Ramos (cell line): ENCODE measurements at regions not wholly inside any gene's neighbourhood (a gene's known extent, or its start where the extent isn't known, plus 50 kb on each side); places are given as distances from the start of the nearest gene placed in this dataset.

ENCODE experiments used
- in situ Hi-C: fragments of 300-500 bp; cut with MboI; formaldehyde crosslinking; loops from one replicate; pipeline ENCODE4 v1.14.3; 2022; ENCODE audit warnings: low sequenced_read_pairs; ENCODE audit not compliant: unreplicated experiment

DNA sequence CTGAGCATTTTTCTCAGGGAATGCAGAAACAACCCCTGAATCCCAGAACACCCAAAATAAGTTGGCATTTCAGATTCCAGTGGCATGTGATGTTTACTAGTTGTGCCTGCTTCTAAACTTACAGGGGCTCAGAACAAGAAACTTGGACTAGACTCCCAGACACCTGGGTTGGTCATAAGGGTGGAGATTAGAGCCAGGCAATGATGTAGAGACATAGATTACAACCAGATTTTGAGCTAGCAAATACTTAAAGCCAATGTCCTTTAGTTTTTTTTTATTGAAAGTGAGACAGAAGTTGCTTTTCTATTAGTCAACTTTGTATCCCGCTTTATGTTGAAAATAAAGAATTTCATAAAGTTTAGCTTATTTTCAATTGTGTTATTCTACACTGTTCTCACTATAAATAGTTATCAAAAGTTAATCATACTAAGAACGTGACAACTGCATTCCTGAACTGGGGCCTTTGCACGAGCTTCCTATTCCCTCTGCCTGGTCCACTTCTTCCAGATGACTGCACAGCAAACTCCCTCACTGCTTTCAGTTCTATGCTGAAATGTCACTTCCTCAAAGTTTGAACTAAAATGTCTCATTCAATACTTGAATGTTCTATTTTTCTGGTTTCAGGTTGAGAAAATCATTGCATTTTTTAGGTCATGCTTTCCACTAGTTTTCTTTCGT lies 224.7 kb upstream of the PPP1R2C start:
- in situ Hi-C loops, result no loop called here

DNA sequence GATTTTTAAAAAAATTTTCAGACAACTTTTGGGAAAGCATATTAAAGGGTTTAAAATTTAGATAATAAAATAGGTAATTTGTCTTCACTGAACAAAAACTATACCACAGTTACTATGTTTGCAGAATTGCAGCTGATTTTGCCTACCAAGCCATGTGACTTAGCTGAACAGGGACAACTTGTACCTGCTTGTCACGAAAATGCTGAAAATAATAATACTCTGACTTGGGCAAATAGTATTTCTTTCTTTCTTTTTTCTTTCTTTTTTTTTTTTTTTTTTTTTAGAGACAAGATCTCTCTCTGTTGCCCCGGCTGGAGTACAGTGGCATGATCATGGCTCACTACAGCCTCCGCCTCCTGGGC lies 225.2 kb upstream of the PPP1R2C start:
- in situ Hi-C loops, result no loop called here

DNA sequence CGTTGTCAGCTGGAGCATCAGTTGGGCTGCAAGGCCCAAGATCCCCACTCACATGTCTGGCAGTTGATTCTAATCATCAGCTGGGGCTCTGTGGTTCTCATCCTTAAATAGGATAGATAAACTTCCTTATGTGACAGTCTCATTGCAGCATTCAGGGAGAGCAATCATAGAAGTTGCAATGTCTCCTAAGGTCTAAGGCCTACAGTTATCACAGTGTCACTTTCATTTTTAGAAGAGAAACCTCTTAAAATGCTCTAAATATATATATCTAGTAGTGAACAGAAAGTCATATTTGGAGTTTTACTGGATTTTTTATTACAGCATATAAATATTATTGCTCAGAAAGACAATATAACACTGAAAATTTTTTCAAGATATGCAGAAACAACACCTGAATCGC lies 226.0 kb upstream of the PPP1R2C start:
- in situ Hi-C loops, result no loop called here

- in situ Hi-C loops, result no loop called here
Measured at GRCh38 chrX:43005561-43005960, 227.6 kb upstream of the PPP1R2C start.

DNA sequence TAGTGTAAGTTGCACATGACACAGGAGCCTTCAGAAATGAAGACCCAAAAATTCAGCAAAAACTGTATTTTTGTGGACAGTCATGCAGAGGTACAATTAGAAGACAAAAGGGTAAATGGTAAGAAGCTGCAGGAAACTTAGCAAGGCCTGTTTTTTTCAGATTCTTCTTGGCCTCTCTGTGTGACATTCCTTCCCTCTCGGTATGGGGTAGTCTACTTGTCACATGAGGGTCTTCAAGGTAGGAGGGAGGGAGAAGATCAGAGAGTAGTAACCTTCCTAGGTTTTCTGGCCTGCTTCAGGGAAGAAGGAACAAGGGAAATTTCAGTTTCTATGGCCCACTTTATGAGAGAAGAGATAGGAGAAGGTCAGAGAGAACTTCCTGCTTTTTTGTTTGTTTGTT lies 230.4 kb upstream of the PPP1R2C start:
- in situ Hi-C loops, result no loop called here

GRCh38 chrX:43016021-43016420 lies 238.1 kb upstream of the PPP1R2C start:
- in situ Hi-C loops, result no loop called here

GRCh38 chrX:43018031-43018430 lies 240.1 kb upstream of the PPP1R2C start:
- in situ Hi-C loops, result no loop called here

DNA sequence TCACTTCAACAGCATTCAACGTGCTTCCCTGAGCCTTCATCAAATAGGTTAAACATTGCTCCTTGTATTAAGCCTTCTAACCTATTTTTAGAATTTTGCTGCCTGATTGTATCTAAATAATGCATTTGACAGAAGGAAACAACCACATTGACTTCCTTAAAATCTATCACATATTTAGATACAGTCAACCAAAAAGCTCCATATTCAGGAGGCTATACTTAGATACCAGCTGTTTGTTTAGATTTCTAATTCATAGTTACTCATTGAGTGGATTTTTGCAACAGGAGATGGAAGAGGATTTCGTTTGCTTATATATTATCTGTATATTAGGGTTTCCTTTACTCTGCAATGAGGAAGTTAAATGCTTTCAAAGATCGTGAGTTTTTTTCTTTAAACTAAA lies 241.1 kb upstream of the PPP1R2C start:
- in situ Hi-C loops, result no loop called here

DNA sequence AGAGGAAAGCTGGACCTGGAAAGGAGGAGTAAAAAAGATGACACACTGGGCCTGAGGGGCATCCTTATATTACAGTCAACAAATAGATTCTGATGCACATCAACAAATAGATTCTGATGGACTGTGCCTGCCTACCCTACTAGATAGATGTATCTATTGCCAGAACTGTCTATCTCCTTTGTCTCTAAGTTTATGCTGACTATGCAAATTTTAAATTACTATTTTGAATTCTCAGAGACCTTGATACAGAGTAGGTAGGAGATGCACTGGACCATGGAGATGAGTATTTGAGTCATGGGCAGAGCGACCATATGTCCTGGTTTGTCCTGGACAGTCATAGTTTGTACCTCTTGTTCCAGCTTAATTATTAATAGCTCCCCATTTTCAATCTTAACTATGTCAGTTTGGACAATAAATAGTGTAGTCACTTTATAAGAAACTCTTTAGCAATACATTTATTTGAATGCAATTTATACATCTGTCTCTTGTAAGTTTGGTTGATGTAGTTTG lies 247.9 kb upstream of the PPP1R2C start:
- in situ Hi-C loops, result no loop called here

GRCh38 chrX:43064096-43064495 lies 286.1 kb upstream of the PPP1R2C start:
- in situ Hi-C loops, result no loop called here

DNA sequence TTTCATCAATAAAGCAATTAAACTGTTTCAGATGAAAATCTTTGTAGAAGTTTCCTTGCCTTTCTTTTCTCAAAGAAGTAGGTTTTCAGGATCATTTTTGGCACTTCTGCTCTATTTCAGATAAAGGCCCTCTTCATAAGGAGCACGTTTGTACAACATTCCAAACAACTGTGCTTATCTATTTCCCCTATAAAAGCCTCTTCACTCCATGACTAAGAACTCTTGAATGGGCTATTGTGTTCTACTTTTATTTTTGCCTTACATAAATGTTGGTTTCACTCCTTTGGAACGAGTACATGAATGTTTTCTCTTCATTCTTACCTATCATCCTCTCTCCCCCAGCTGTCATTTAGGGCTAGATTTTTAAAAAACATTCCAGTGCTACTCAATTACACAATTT lies 288.0 kb upstream of the PPP1R2C start:
- in situ Hi-C loops, result no loop called here

DNA sequence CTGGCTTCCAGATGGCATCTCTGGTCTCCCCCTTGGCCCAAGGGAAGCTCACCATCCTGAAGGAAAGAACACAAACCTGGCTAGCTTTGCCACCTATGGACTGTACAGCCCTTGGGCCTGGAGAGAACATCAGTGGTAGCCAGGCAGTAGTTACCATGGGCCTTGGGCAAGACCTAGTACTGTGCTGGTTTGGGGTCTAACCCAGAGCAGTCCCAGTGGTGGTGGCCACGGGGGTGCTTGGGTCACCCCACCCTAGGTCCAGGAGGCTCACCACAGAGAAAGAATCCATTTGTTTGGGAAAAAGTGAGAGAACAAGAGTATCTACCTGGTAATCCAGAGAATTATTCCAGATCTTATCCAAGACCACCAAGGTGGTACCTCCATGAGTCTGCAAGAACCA lies 290.7 kb upstream of the PPP1R2C start:
- in situ Hi-C loops, result no loop called here

DNA sequence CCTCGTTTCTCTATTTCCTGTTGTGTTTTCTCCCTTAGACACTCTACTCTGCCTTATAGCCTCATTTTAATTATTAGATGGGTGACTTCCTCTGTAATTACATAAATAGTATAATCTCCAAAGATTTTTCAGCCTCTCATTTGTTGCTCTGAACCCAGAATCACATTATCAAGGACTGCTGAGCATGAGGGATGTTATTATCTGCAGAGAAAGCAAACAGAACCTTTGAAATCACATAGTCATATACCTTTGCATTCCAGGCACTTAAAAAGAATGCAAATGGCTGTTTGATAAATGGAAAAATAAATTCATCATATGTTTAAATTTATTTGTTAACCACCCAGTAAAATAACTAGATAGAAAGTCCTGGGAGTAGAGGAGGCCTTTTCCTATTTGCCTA lies 305.1 kb upstream of the PPP1R2C start:
- in situ Hi-C loops, result no loop called here

DNA sequence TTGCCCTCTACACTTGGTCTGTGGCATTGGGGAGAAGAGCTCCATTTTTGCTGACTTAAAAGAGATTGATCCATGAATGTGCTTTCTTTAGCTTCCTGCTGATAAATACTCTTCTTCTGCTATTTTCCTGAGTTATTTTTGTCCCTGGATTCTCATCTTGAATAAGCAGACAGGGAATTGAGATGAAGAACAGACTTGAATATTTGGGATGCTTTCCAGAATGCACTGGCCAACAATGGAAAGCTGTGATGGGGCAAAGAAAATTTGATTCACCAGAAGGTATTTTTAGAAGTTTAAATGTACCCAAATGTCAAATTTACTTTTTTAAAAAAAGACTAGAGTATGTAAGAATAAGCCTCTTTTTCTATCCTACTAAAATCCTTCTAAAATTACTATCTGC lies 309.9 kb upstream of the PPP1R2C start:
- in situ Hi-C loops, result no loop called here

GRCh38 chrX:43096830-43097229 lies 318.9 kb upstream of the PPP1R2C start:
- in situ Hi-C loops, result no loop called here

- in situ Hi-C loops, result no loop called here
Measured at GRCh38 chrX:43106009-43106408, 328.0 kb upstream of the PPP1R2C start.

DNA sequence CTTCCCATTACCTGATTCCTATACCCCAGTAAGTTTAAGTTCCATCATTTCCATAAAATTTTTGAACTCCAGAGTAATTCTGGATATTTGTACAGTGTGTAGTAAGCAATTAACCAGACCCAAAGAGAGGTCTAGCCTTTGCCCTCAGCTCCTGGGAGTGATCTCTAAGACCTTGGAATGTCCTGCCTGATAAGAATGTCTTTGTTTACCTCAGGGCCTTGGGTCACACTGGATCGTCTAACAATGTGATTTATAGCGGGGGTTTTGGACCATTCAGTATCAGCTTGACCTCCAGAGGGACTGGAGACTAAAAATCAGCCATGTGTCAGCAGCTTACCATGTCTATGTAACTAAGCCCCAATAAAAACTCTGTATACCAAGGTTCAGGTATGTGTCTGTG lies 330.9 kb upstream of the PPP1R2C start:
- in situ Hi-C loops, result no loop called here

DNA sequence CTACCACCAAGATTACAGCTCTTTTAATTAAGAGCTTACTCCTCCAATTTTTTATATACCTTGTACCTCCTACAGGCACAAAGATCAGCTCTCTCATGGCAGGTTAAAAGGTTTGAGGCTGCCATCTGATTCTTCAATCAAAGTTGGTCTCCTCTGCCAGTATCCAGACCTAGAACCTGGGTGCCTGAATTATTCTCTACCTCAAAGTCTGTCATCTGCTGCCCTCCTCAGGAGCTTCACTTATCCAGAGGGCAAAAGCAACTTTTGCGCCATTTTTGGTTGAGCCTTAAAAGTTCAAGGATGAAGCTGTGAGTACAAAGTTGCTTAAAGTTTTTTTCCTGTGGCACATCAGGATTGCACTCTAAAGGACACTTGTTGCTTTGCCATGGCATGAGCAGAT lies 343.7 kb upstream of the PPP1R2C start:
- in situ Hi-C loops, result no loop called here

DNA sequence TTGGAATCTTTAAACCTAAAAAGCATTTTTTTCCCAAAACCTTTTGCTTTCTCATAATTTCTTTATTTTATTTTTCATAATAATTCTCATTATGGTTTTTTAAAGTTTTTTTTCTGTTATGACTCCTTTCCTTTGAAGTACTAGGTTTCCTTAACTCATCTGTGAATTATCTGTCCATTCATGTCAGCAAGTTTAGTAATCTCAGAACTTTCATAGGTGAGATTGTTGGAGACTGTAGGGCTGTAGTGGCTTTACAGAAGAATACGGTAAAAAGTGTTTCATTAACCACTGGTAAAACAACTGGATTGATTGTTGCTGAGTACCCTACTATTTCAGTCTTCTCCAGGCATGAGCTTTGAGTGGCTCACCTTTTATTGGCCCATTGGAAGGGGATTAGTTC lies 361.7 kb upstream of the PPP1R2C start:
- in situ Hi-C loops, result no loop called here

DNA sequence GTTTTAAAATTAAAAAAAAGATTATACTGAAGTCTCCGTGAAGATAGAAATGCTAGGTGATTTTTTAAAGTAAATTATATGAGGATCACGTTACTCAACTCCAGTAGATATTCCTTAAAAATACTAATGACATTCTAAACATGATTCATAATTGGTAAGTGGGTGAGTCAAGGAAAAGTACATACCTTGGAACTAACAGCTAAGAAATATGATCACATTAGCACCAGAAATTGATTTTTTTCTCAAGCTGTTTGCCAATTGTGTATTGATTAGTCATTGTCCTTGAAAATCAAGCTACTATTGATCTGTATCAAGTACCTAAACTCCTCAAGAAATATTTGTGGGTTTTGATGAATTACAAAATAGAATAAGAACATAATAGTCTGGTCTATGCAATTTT lies 362.6 kb upstream of the PPP1R2C start:
- in situ Hi-C loops, result no loop called here

- in situ Hi-C loops, result no loop called here
Measured at GRCh38 chrX:43141885-43142284, 363.9 kb upstream of the PPP1R2C start.

DNA sequence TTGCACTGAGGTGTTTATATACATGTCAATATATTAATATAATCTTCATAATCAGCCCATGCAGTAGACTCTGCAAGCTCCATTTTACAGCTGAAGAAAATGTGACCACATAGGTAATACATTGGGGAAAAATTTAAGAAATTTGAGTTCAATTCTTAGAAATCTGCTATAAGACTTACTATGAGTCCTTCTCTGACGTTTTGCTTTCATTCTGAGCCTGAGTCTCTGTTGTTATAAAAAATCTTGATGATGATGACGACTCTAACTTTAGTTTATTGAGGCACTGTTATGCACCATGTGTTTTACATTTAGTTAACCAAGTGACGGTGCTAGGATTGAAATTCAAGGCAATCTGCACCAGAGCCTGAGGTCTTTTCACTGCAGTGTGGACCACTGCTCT lies 370.3 kb upstream of the PPP1R2C start:
- in situ Hi-C loops, result no loop called here
